ENCODE measurements at regions not wholly inside any gene's neighbourhood (a gene's known extent, or its start where the extent isn't known, plus 50 kb on each side); places are given as distances from the start of the nearest gene placed in this dataset.

DNA sequence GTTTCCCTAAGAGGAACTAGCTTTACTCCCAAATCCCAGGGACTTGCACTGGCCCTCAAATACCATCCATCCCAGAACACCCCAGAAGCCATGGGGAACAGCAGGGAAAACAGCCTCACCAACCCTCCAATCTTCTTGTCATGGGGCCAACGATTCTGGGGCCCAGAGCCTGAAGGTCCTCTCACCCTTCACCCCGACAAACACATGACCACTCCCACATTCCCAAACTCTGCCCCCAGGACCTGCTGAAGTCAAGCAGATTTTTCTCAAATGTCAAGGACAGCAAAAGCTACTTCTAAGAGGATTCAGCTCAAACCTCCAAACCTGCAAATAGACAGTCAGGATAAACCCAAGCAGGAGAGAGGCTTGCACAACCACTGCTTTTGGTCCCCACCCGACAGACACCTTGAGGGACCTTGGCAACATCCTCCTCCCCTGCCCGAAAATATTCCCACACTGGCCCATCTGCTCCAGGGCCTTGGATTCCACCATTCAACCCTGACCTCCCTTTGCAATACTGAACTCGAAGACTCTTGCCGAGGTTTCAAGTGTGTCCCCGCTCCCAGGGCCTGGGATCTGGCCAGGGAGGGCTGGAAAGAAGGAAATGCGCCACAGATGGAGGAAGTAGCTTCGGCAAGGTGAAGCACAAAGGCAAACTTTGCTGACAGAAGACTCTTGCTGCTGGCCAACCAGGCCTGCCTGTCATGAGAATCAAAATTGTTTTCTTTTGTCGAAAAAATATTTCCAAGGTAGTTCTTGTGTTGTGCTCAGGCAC lies 143.3 kb downstream of the ZFP36L2 start:
- Mint-ChIP-seq H3K27me3 (no peaks in the 10 kb centered on the region), H3K4me1 (ENCODE audit: low read depth) (peaks cover 40% of the 10 kb centered on the region), H3K9me3 (ENCODE audit: low read depth) (no peaks in the 10 kb centered on the region), H3K4me3 (no peak overlapping the region), H3K27ac (no peak overlapping the region), H3K36me3 (peaks cover 3% of the 10 kb centered on the region)

DNA sequence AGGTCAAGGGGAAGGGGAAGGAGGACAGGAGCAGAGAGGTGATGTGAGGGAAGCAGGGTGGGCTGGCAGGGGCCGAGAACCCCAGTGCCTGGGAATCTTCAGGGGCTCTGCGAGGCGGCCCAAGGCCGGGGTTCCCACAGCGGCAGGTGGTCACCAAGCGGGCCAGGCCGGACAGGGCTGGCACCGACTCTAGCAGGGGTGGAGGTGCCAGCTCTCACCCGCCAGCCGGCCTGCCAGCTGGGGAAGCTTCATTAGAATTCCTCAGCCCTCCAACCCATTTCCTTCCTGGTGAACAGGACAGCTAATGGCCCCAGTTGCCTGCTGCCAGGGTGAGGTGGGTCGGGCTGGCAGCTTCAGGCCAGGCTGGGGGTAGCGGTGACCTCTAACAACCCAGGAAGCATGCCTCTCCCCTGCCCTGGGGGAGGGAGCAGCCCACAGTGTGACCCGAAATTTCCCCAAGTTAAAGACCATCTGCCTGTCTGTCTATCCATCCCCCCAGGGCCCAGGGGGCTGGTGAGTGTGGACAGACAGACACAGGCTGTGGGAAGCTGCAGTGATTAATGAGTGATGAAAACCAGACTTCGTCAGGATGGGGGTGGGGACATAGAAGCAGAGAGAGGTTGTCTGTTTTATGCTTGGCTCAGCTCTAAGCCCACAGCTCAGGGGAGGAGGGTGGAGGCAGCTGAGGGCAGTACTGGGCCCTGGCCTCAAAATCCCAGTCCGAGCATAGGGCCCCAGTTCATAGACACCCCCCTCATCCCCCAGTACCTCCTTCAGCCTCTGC lies 144.1 kb downstream of the ZFP36L2 start:
- H3K4me1 Mint-ChIP-seq (ENCODE audit: low read depth), result peaks cover 44% of the 10 kb centered on the region
- H3K36me3 Mint-ChIP-seq, result peaks cover under 1% of the 10 kb centered on the region
- no peak overlapping the region for H3K4me3 Mint-ChIP-seq
- H3K27me3 Mint-ChIP-seq, result no peaks in the 10 kb centered on the region
- H3K27ac Mint-ChIP-seq, result no peak overlapping the region
- H3K9me3 Mint-ChIP-seq (ENCODE audit: low read depth), result no peaks in the 10 kb centered on the region

- Mint-ChIP-seq H3K4me1 (ENCODE audit: low read depth) (peaks cover 40% of the 10 kb centered on the region), H3K9me3 (ENCODE audit: low read depth) (no peaks in the 10 kb centered on the region), H3K36me3 (no peaks in the 10 kb centered on the region), H3K27ac (no peak overlapping the region), H3K27me3 (no peaks in the 10 kb centered on the region), H3K4me3 (no peak overlapping the region)
Measured at GRCh38 chr2:43081131-43081765, 145.2 kb downstream of the ZFP36L2 start.

DNA sequence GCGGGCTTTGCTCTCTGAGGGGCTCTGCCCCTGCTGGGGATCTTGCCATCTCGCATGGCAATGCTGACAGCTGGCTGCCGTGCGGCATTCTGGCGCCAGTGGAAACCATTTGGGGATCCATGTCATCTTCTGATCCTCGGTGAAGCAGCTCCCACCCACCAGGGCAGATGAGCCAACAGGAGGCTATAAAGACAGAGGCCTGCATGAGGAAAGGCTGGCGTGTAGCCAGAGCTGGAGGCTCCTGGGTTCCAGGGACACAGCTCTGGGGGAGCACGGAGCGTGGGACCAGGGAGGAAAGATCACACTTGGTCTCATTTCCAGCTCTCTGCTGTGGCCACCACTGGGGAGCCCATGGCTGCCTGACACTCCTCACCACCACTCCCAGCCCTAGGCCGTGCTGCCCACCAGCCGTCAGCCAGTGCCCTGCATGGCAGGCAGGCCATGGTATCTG lies 145.8 kb downstream of the ZFP36L2 start:
- Mint-ChIP-seq H3K9me3 (ENCODE audit: low read depth) (no peaks in the 10 kb centered on the region), H3K4me1 (ENCODE audit: low read depth) (peaks cover 38% of the 10 kb centered on the region), H3K27ac (no peak overlapping the region), H3K4me3 (no peak overlapping the region), H3K36me3 (no peaks in the 10 kb centered on the region), H3K27me3 (no peaks in the 10 kb centered on the region)

DNA sequence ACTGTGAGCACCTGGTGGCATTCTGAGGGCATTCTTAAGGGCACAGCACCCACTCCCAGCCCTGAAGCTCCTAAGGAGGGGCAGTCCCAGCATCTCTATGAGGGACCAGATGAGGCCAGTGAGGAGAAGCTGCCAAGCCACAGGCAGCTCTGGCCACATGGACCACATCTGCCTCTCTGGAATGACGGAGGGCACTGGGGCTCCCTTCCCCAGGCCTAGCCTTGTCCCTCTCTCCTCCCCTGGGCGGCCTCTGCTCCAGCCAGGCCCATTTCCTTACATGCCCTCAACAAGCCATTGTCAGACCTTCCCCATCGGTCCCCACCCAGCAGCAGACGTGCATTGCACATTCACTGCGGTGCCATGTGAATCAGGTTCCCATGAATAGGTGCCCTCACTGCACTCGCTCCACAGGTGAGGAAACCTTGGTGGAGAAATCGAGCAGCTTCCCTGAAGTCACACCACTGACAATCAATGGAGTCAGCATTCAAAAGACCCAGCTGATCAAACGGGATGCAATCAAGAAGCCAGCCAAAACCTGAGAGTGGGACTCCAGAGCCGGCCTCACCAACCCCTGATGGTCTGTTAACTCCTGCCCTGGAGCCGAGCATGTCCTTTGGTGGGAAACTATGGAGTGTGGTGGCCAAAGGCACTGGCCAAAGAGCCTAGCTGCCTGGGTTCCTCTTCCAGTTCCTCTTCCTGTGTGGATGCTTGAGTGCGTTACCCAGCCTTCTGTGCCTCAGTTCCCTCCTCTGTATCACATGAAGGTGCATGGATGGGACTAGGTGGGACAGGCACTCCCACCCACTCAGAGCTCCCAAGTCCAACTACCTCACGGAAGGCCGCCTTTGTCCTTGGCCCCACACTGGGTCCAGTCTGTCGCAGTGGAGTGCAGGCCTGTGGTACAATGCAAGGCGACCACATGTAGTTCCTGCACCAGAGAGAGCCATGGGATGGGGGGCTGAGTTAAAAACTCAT lies 147.3 kb downstream of the ZFP36L2 start:
- no peak overlapping the region for H3K4me3 Mint-ChIP-seq
- no peaks in the 10 kb centered on the region for H3K27me3 Mint-ChIP-seq

DNA sequence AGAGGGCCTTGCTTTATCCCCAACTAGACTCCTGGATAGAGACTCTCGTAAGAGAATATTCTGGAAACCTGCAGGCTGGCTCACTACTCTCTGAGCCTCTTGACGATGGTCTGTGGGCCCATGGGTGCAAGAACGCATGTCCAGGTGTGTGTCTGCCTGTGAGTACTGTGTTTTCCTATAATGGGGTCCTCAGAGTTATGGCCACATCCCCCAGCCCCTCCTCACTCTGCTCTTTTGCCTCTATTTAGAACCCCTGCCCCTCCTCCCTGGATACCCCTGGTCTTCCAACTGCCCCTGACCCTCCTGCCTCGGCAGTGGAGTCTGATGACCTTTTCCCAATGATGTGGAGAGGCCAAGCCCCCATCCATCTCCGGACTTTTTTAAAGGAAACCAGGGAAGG lies 148.1 kb downstream of the ZFP36L2 start:
- Mint-ChIP-seq H3K9me3 (ENCODE audit: low read depth) (no peaks in the 10 kb centered on the region), H3K36me3 (no peaks in the 10 kb centered on the region), H3K27ac (no peak overlapping the region), H3K4me3 (no peak overlapping the region), H3K4me1 (ENCODE audit: low read depth) (peaks cover 27% of the 10 kb centered on the region), H3K27me3 (no peaks in the 10 kb centered on the region)

More for the DNA sequence above, 147.3 kb downstream of the ZFP36L2 start:
- H3K4me1 Mint-ChIP-seq (ENCODE audit: low read depth), result peaks cover 26% of the 10 kb centered on the region
- H3K9me3 Mint-ChIP-seq (ENCODE audit: low read depth), result no peaks in the 10 kb centered on the region
- H3K36me3 Mint-ChIP-seq, result no peaks in the 10 kb centered on the region
- no peak overlapping the region for H3K27ac Mint-ChIP-seq

DNA sequence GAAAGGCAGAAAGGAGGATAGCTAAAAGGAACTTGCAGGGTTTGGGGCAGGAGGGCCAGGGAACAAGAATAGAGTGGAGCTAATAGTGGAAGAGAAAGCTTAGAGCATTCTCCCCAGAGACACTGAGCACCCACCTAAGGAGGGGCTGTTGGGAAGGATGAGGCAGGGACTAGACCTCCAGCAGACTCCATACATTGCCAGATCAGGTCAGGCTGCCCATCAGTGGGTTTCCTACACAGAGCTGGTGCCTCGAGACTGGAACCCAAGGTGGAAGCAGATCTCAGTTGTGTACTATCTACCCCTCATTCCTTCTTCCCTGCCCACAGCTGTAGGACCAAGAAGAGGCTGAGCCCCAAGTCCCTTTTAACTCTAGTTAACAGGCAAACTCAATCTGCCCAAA lies 148.5 kb downstream of the ZFP36L2 start:
- Mint-ChIP-seq H3K27me3 (no peaks in the 10 kb centered on the region), H3K4me1 (ENCODE audit: low read depth) (peaks cover 26% of the 10 kb centered on the region), H3K27ac (no peak overlapping the region), H3K9me3 (ENCODE audit: low read depth) (no peaks in the 10 kb centered on the region), H3K4me3 (no peak overlapping the region), H3K36me3 (no peaks in the 10 kb centered on the region)

- peaks cover 21% of the 10 kb centered on the region for H3K4me1 Mint-ChIP-seq (ENCODE audit: low read depth)
- no peaks in the 10 kb centered on the region for H3K27me3 Mint-ChIP-seq
- H3K4me3 Mint-ChIP-seq, result no peak overlapping the region
- no peaks in the 10 kb centered on the region for H3K9me3 Mint-ChIP-seq (ENCODE audit: low read depth)
- no peak overlapping the region for H3K27ac Mint-ChIP-seq
- H3K36me3 Mint-ChIP-seq, result peaks cover 3% of the 10 kb centered on the region
Measured at GRCh38 chr2:43076676-43077075, 149.7 kb downstream of the ZFP36L2 start.

DNA sequence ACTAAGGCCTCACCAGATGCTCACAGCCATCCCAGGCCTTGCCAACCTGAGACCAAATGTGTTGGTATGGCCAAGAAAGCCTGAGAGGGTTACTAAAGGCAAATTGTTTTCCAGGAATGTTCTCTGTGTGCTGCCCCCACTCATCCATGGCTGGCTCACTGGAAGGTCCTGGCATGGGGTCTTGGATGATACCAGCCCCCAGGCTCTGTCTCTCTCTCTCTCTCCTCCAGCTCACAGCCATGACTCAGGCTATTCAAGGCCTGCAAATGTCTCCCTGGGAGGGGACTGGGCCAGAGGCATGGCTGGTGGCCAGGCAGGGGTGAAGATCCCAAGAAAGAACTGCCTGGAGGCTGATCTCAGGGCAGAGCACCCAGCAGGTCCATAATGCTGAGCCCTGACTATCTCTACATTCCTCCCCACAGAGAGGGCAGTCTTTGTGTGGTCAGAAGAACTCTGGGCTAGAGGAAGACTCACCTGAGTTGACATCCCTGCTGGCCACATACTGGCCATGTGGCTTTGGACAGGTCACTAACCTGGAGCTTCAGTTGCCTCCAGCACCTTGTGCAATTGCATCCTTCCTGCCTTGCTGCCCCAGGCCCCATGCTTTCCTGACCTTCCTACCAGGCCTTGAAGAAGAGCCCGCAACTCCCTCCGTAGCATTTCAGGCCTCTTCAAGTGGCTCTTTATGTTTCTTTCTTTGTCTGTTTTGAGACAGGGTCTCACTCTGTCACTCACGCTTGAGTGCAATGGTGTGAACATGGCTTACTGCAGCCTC lies 150.4 kb downstream of the ZFP36L2 start:
- Mint-ChIP-seq H3K27ac (no peak overlapping the region), H3K9me3 (ENCODE audit: low read depth) (no peaks in the 10 kb centered on the region), H3K36me3 (peaks cover 3% of the 10 kb centered on the region), H3K4me1 (ENCODE audit: low read depth) (peaks cover 18% of the 10 kb centered on the region), H3K4me3 (no peak overlapping the region), H3K27me3 (no peaks in the 10 kb centered on the region)

DNA sequence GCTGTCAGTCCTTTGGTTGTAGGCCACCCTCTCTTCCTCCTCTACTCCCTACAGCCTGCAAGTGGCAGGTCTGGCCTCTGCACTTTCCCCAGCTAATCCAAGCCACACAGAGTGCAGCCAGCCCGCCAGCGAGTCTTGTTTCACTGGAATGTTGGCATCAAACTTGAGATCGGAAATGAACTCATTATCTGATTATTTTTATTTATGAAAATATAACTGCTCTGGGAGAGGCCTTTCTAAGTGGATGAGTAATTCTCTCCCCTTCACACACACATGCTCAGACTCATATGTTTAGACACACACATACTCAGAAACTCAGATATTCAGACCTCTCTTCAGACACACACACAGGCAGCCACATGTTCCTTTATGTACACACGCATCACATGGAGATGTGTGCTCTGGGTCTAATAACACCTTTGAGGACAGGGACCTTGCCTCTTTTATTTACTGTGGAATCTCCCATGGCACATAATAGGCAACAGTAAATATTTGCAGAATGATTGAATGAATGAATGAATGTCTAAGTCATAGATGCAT lies 151.3 kb downstream of the ZFP36L2 start:
- Mint-ChIP-seq H3K4me1 (ENCODE audit: low read depth) (peaks cover 14% of the 10 kb centered on the region), H3K4me3 (no peak overlapping the region), H3K27ac (no peak overlapping the region), H3K9me3 (ENCODE audit: low read depth) (no peaks in the 10 kb centered on the region), H3K27me3 (no peaks in the 10 kb centered on the region), H3K36me3 (peaks cover 3% of the 10 kb centered on the region)

DNA sequence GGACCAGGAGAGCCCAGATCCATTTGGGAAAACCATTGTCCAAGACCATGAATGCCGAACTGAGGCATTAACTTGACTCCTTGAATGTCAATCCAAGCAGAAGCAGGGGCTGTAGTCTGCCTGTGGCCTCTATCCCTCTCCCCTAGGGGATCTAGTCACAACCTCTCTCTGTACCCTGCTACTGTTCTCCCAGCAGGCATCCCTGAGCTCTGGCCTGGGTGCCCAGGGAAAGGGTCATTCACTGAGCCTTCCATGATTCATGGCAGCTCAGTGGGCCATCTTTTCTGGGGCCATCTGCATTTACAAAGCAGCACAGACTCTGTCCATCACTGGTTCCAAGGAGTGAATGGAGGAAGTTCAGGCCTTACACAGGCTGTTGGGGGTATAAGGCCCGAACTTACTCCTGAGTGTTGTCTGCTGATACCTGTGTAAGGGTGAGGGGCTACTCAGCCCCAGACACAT lies 151.8 kb downstream of the ZFP36L2 start:
- H3K4me3 Mint-ChIP-seq, result no peak overlapping the region
- H3K4me1 Mint-ChIP-seq (ENCODE audit: low read depth), result peaks cover 12% of the 10 kb centered on the region
- H3K27ac Mint-ChIP-seq, result no peak overlapping the region

GRCh38 chr2:43074052-43074451 lies 152.4 kb downstream of the ZFP36L2 start:
- Mint-ChIP-seq H3K9me3 (ENCODE audit: low read depth) (no peaks in the 10 kb centered on the region), H3K4me1 (ENCODE audit: low read depth) (peaks cover 11% of the 10 kb centered on the region), H3K36me3 (peaks cover 3% of the 10 kb centered on the region), H3K27ac (no peak overlapping the region), H3K27me3 (no peaks in the 10 kb centered on the region), H3K4me3 (no peak overlapping the region)

More for the DNA sequence above, 151.8 kb downstream of the ZFP36L2 start:
- no peaks in the 10 kb centered on the region for H3K9me3 Mint-ChIP-seq (ENCODE audit: low read depth)
- no peaks in the 10 kb centered on the region for H3K27me3 Mint-ChIP-seq
- H3K36me3 Mint-ChIP-seq, result peaks cover 3% of the 10 kb centered on the region

DNA sequence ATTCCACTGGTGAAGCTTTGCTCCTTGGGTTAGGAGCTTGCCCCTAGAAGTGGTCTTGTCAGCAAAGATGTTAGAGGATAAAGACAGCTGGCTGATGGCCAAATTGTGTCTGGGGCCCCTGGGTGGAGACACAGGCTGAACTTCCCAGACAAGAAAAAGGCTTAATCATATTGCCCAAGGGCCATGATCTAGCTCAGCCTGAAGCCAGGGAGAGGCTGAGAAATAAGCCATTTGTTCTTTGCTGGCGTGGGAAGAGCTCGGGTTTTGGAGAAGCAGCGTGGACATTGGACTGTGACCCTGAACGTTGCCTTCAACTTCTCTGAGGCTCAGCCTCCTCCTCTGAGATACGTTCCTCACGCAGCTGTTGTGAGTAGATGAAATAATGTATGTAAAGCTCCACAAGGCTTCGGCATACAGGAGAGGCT lies 153.0 kb downstream of the ZFP36L2 start:
- no peak overlapping the region for H3K4me3 Mint-ChIP-seq
- H3K27ac Mint-ChIP-seq, result no peak overlapping the region
- peaks cover 3% of the 10 kb centered on the region for H3K36me3 Mint-ChIP-seq
- H3K27me3 Mint-ChIP-seq, result no peaks in the 10 kb centered on the region
- peaks cover 10% of the 10 kb centered on the region for H3K4me1 Mint-ChIP-seq (ENCODE audit: low read depth)
- H3K9me3 Mint-ChIP-seq (ENCODE audit: low read depth), result no peaks in the 10 kb centered on the region

All from activated naive CD8-positive, alpha-beta T cell (primary cell).